HCT116 (cell line): ENCODE measurements at regions not wholly inside any gene's neighbourhood (a gene's known extent, or its start where the extent isn't known, plus 50 kb on each side); places are given as distances from the start of the nearest gene placed in this dataset.

ENCODE experiments used
- ATAC-seq: fragments of 200-7000 bp; cut with Tn5 transposase; 2 replicates; pipeline ENCODE4 v1.9.1; 2020; ENCODE audit warnings: mild to moderate bottlenecking, moderate library complexity
- BruUV-seq: library from RNA; stranded (reverse); fragments of 400-500 nt; replicated peaks from 2 replicates; lab custom pipeline; 2021; lab: Mats Ljungman, UMichigan
- CTCF ChIA-PET: fragments of 300-600 bp; sonication (Branson Sonifier 250); formaldehyde crosslinking; loops from one replicate; lab custom pipeline; 2021; ENCODE audit warnings: antibody characterized with exemption; lab: Charles Lee
- POLR2A ChIA-PET: fragments of 300-600, 350-600 bp; sonication (Branson Sonifier 250); formaldehyde crosslinking; loops from one replicate; lab custom pipeline; 2021; ENCODE audit warnings: antibody characterized with exemption; lab: Charles Lee
- RAD21 ChIA-PET, 2 experiments: fragments of 300-600 bp; sonication (Branson Sonifier 250); formaldehyde crosslinking; loops; one replicate each; lab custom pipeline; 2023; ENCODE audit warnings: low total read pairs in 2 of 2; ENCODE audit not compliant: uncharacterized antibody in 2 of 2, unreplicated experiment in 2 of 2, low non-redundant PET in 1 of 2; lab: Charles Lee
- DNase-seq: peaks from one replicate; pipeline ENCODE4 v3.0.0-alpha.2; 2010; ENCODE audit warnings: low read depth, low spot score
- H2AFZ ChIP-seq: fragments of 200-600 bp; shearing (Covaris generic), sonication (generic); 2 replicates; pipeline ENCODE4 v1.6.1; 2017; ENCODE audit warnings: low read depth, mixed run types, mixed read lengths, antibody characterized with exemption, low read length; ENCODE audit not compliant: poor library complexity, severe bottlenecking
- H3K27ac ChIP-seq: 2 replicates; pipeline ENCODE4 v1.5.1; 2012; ENCODE audit warnings: low read depth, low read length
- H3K27me3 ChIP-seq: fragments of 200-600 bp; sonication (generic); 2 replicates; pipeline ENCODE4 v1.6.1; 2016; ENCODE audit warnings: mixed run types, low read length, mixed read lengths; ENCODE audit not compliant: insufficient read depth
- H3K36me3 ChIP-seq, 2 experiments: fragments of 200-500 bp in 1 of 2; fragments of 200-600 bp in 1 of 2; sonication (Bioruptor generic) in 1 of 2; sonication (generic) in 1 of 2; 2 replicates each; pipeline versions ENCODE4 v1.5.1 to v1.6.1; 2014 to 2016; ENCODE audit warnings: low read length in 2 of 2, inconsistent platforms in 1 of 2, mixed read lengths in 1 of 2, mixed run types in 1 of 2; ENCODE audit not compliant: insufficient read depth in 2 of 2, control insufficient read depth in 1 of 2
- H3K4me1 ChIP-seq, 2 experiments: fragments of 200-600 bp in 1 of 2; sonication (generic) in 1 of 2; 2 replicates each; pipeline versions ENCODE4 v1.5.1 to v1.6.1; 2012 to 2017; ENCODE audit warnings: low read length in 2 of 2, inconsistent platforms in 1 of 2, mild to moderate bottlenecking in 1 of 2, mixed read lengths in 1 of 2, mixed run types in 1 of 2, moderate library complexity in 1 of 2; ENCODE audit not compliant: insufficient read depth in 2 of 2, control insufficient read depth in 1 of 2
- H3K4me2 ChIP-seq: fragments of 200-600 bp; sonication (generic); 2 replicates; pipeline ENCODE4 v1.6.1; 2017; ENCODE audit warnings: mixed run types, low read length, mixed read lengths
- H3K4me3 ChIP-seq, 2 experiments: fragments of 200-600 bp in 1 of 2; sonication (generic) in 1 of 2; replicated peaks in 1 of 2; 2 replicates each; pipeline ENCODE4 v1.5.1; 2011 to 2016; ENCODE audit warnings: low read length in 2 of 2, control low read depth in 1 of 2, low read depth in 1 of 2, mild to moderate bottlenecking in 1 of 2, mixed read lengths in 1 of 2, mixed run types in 1 of 2
- H3K79me2 ChIP-seq: fragments of 200-600 bp; sonication (generic); 2 replicates; pipeline ENCODE4 v1.6.1; 2017; ENCODE audit warnings: mild to moderate bottlenecking, mixed run types, low read length, moderate library complexity, mixed read lengths; ENCODE audit not compliant: insufficient read depth
- H3K9ac ChIP-seq: fragments of 200-600 bp; sonication (generic); 2 replicates; pipeline ENCODE4 v1.6.1; 2016; ENCODE audit warnings: low read length, mixed read lengths
- H3K9me2 ChIP-seq: fragments of 200-600 bp; sonication (generic), shearing (Covaris generic); 2 replicates; pipeline ENCODE4 v1.6.1; 2017; ENCODE audit warnings: mixed run types, mild to moderate bottlenecking, moderate library complexity; ENCODE audit not compliant: insufficient read depth
- H3K9me3 ChIP-seq, 2 experiments: fragments of 200-500 bp in 1 of 2; fragments of 200-600 bp in 1 of 2; sonication (Bioruptor generic) in 1 of 2; sonication (generic) in 1 of 2; 2 replicates each; pipeline ENCODE4 v1.6.1; 2014 to 2017; ENCODE audit warnings: low read length in 2 of 2, mixed read lengths in 2 of 2, inconsistent platforms in 1 of 2, low read depth in 1 of 2, mild to moderate bottlenecking in 1 of 2, mixed run types in 1 of 2, moderate library complexity in 1 of 2; ENCODE audit not compliant: control insufficient read depth in 1 of 2, insufficient read depth in 1 of 2
- H4K20me1 ChIP-seq: fragments of 200-600 bp; sonication (generic), shearing (Covaris generic); 2 replicates; pipeline ENCODE4 v1.6.1; 2017; ENCODE audit warnings: mixed run types, mild to moderate bottlenecking, moderate library complexity; ENCODE audit not compliant: insufficient read depth
- ATF3 ChIP-seq: IDR thresholded peaks from 2 replicates; pipeline ENCODE4 v1.6.1; 2012
- CBX3 ChIP-seq: IDR thresholded peaks from 2 replicates; pipeline ENCODE4 v1.6.1; 2012; ENCODE audit warnings: low read depth
- CEBPB ChIP-seq: IDR thresholded peaks from 2 replicates; pipeline ENCODE4 v1.6.1; 2012; ENCODE audit warnings: low read depth
- CTCF ChIP-seq, 3 experiments: fragments of 200-600 bp in 1 of 3; sonication (generic) in 1 of 3; IDR thresholded peaks in 2 of 3; conservative IDR thresholded peaks in 1 of 3; 2 replicates each; pipeline ENCODE4 v1.5.1; 2012 to 2017; ENCODE audit warnings: low read depth in 2 of 3, low read length in 2 of 3, antibody characterized with exemption in 1 of 3, borderline replicate concordance in 1 of 3, control low read depth in 1 of 3, mild to moderate bottlenecking in 1 of 3, mixed read lengths in 1 of 3, mixed run types in 1 of 3, moderate library complexity in 1 of 3; ENCODE audit not compliant: insufficient read depth in 1 of 3
- EGR1 ChIP-seq: IDR thresholded peaks from 2 replicates; pipeline ENCODE4 v1.6.1; 2012; ENCODE audit warnings: low read depth
- EZH2 ChIP-seq: fragments of 200-600 bp; sonication (generic); IDR thresholded peaks from 2 replicates; pipeline ENCODE4 v1.6.1; 2017; ENCODE audit warnings: antibody characterized with exemption, mixed run types
- FOSL1 ChIP-seq: IDR thresholded peaks from 2 replicates; pipeline ENCODE4 v1.6.1; 2012; ENCODE audit warnings: low read depth
- JUND ChIP-seq: IDR thresholded peaks from 2 replicates; pipeline ENCODE4 v1.6.1; 2012
- MAX ChIP-seq: IDR thresholded peaks from 2 replicates; pipeline ENCODE4 v1.6.1; 2012
- POLR2AphosphoS5 ChIP-seq: IDR thresholded peaks from 2 replicates; pipeline ENCODE4 v1.6.1; 2011; ENCODE audit warnings: mild to moderate bottlenecking, low read depth, low read length, moderate library complexity
- RAD21 ChIP-seq: IDR thresholded peaks from 2 replicates; pipeline ENCODE4 v1.6.1; 2012; ENCODE audit warnings: low read depth, mild to moderate bottlenecking
- SIN3A ChIP-seq: IDR thresholded peaks from 2 replicates; pipeline ENCODE4 v1.6.1; 2012; ENCODE audit warnings: low read depth
- SP1 ChIP-seq: IDR thresholded peaks from 2 replicates; pipeline ENCODE4 v1.6.1; 2012; ENCODE audit warnings: low read depth
- SRF ChIP-seq: IDR thresholded peaks from 2 replicates; pipeline ENCODE4 v1.6.1; 2012; ENCODE audit warnings: low read depth
- YY1 ChIP-seq: IDR thresholded peaks from 2 replicates; pipeline ENCODE4 v1.6.1; 2011; ENCODE audit warnings: low read length, low read depth, moderate library complexity, mild to moderate bottlenecking; ENCODE audit not compliant: insufficient replicate concordance; ENCODE audit errors: extremely low read depth
- ZBTB33 ChIP-seq: IDR thresholded peaks from 2 replicates; pipeline ENCODE4 v1.6.1; 2011; ENCODE audit warnings: mild to moderate bottlenecking, low read length, moderate library complexity; ENCODE audit not compliant: insufficient replicate concordance; ENCODE audit errors: extremely low read depth
- ZFX ChIP-seq: fragments of 450-650 bp; IDR thresholded peaks from 2 replicates; pipeline ENCODE4 v1.6.1; 2017
- ZNF274 ChIP-seq: fragments of 200-500 bp; sonication (Bioruptor generic); IDR thresholded peaks from 2 replicates; pipeline ENCODE4 v1.6.1; 2014; ENCODE audit warnings: mild to moderate bottlenecking, low read depth, low read length, inconsistent platforms
- intact Hi-C: fragments of 100-400 bp; cut with micrococcal nuclease; formaldehyde crosslinking; loops from 2 replicates; pipeline ENCODE4 v1.10.0; 2022

- Histone ChIP-seq H3K27ac (peak overlapping the region; percentile 99), H3K27me3 (no peaks in the 10 kb centered on the region), H3K9me3 (no peaks in the 10 kb centered on the region), H3K36me3 (peaks cover 11 to 24% of the 10 kb centered on the region in 2 experiments; a peak in 2 of 4 replicates), H3K4me3 (peak overlapping the region in 1 of 2 experiments; percentile 8; a peak in 1 of 4 replicates), H4K20me1 (no peaks in the 10 kb centered on the region), H3K9me2 (no peaks in the 10 kb centered on the region), H3K4me1 (peaks cover 89 to 100% of the 10 kb centered on the region in 2 experiments), H3K9ac (peak overlapping the region; percentile 63), H3K4me2 (peak overlapping the region; percentile 62), H3K79me2 (peaks cover 100% of the 10 kb centered on the region), H2AFZ (no peak overlapping the region)
- peak; percentile 76 for ATAC-seq
- CTCF ChIA-PET: interaction anchor here (0.8 to 1.5 kb wide), 4 partner anchors 9 to 214 kb away, joined by 3 read pairs; no protein-coding TSS in a partner anchor
- TSS peak; percentile 86 for BruUV-seq
- RAD21 ChIA-PET: no interaction called here
- intact Hi-C loops: loop anchor here (5.0 kb wide), 1 partner anchor 211 kb away; no protein-coding TSS in a partner anchor
- POLR2A ChIA-PET: interaction anchor here (1.0 to 8.3 kb wide), 13 partner anchors 8 to 212 kb away, joined by 3 to 154 read pairs (median 7); no protein-coding TSS in a partner anchor
- peak; percentile 93 for DNase-seq
- TF ChIP-seq EGR1 (0 out of 2 replicates have a peak, but pooled peaks have one; percentile 7), ZNF274 (no peak), SIN3A (peak; percentile 71), EZH2 (no peak), YY1 (no peak), SRF (peak; percentile 39; the same call in 1 of the 2 replicates), RAD21 (peak; percentile 33), ZFX (no peak), CTCF (IDR thresholded peaks at IDR 0.05 in 2 of 3, conservative IDR thresholded peaks at IDR 0.05 in 1 of 3; ENCODE audit: borderline replicate concordance in 1 of 3, insufficient read depth in 1 of 3, low read depth in 2 of 3, low read length in 2 of 3) (no peak), FOSL1 (peak; percentile 51; the same call in 1 of the 2 replicates), SP1 (peak; percentile 88), CBX3 (peak; percentile 41; the same call in 1 of the 2 replicates), ATF3 (peak; percentile 76; the same call in 1 of the 2 replicates), JUND (peak; percentile 72), POLR2AphosphoS5 (peak; percentile 80), ZBTB33 (no peak), MAX (peak; percentile 70; the same call in 1 of the 2 replicates), CEBPB (peak; percentile 95)
Measured at GRCh38 chr9:21576331-21577189, 94.4 kb upstream of the IFNE start.
